ENCODE measurements at regions not wholly inside any gene's neighbourhood (a gene's known extent, or its start where the extent isn't known, plus 50 kb on each side); places are given as distances from the start of the nearest gene placed in this dataset.

DNA sequence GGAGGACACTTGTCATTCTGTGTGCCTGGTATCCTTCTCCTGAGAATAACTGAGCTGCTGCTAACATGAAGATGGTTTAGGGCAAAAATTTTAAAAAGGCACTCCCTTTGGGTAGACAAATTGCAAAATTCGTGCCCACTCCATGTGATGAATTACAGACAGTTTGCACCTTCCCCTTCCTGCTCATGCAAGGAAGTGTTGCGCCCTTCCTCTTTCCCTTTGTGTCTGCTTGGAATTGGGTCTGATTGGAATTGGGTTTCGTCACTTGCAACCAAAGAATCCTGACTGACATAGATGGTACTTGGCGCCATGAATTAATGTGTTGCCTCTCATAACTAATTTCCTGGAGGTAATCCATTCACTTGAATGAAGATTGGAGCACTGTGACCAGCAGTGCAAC lies 62.3 kb upstream of the SHLD1 start:
- H3K79me2 ChIP-seq (ENCODE audit: insufficient read depth): no peaks in the 10 kb centered on the region
- no peak overlapping the region for H3K27ac ChIP-seq (ENCODE audit: low read depth in 2 of 2, low read length in 1 of 2)
- H3K4me1 ChIP-seq (ENCODE audit: control insufficient read depth in 1 of 2, insufficient read depth in 2 of 2, low read depth in 1 of 2, low read length in 1 of 2): peaks cover 0 to 2% of the 10 kb centered on the region in 2 experiments; a peak in 1 of 4 replicates
- DNase-seq: no peak
- no peaks in the 10 kb centered on the region for H3K36me3 ChIP-seq (replicated peaks in 1 of 2; ENCODE audit: control insufficient read depth in 1 of 2, insufficient read depth in 2 of 2, low read length in 1 of 2)
- POLR2A ChIA-PET: no interaction called here
- no peaks in the 10 kb centered on the region for H4K20me1 ChIP-seq (ENCODE audit: insufficient read depth)
- H3K9me2 ChIP-seq: no peaks in the 10 kb centered on the region
- no peak overlapping the region for H3K4me3 ChIP-seq (ENCODE audit: low read depth in 2 of 2, low read length in 1 of 2)
- H3K27me3 ChIP-seq (ENCODE audit: insufficient read depth): no peaks in the 10 kb centered on the region
- H3K9ac ChIP-seq: no peak overlapping the region
- no peak overlapping the region for H3K4me2 ChIP-seq
- TF ChIP-seq NRF1 (IDR thresholded peaks at IDR 0.05; ENCODE audit: low read depth, low read length): no peak
- no peak for TF ChIP-seq MAX (IDR thresholded peaks at IDR 0.05; ENCODE audit: low read depth)
- TF ChIP-seq, protein P1, sequence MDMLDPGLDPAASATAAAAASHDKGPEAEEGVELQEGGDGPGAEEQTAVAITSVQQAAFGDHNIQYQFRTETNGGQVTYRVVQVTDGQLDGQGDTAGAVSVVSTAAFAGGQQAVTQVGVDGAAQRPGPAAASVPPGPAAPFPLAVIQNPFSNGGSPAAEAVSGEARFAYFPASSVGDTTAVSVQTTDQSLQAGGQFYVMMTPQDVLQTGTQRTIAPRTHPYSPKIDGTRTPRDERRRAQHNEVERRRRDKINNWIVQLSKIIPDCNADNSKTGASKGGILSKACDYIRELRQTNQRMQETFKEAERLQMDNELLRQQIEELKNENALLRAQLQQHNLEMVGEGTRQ (IDR thresholded peaks at IDR 0.05; ENCODE audit: borderline replicate concordance, low read depth, low read length): no peak
- no peak for TF ChIP-seq NFIC (IDR thresholded peaks at IDR 0.05; ENCODE audit: borderline replicate concordance)
- no peak for TF ChIP-seq CHD2 (IDR thresholded peaks at IDR 0.05; ENCODE audit: low read length, partially characterized antibody)
- no peak for TF ChIP-seq GATA2 (CRISPR knock-in tag; IDR thresholded peaks at IDR 0.05)
- TF ChIP-seq, protein P2, sequence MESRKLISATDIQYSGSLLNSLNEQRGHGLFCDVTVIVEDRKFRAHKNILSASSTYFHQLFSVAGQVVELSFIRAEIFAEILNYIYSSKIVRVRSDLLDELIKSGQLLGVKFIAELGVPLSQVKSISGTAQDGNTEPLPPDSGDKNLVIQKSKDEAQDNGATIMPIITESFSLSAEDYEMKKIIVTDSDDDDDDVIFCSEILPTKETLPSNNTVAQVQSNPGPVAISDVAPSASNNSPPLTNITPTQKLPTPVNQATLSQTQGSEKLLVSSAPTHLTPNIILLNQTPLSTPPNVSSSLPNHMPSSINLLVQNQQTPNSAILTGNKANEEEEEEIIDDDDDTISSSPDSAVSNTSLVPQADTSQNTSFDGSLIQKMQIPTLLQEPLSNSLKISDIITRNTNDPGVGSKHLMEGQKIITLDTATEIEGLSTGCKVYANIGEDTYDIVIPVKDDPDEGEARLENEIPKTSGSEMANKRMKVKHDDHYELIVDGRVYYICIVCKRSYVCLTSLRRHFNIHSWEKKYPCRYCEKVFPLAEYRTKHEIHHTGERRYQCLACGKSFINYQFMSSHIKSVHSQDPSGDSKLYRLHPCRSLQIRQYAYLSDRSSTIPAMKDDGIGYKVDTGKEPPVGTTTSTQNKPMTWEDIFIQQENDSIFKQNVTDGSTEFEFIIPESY (IDR thresholded peaks at IDR 0.05; ENCODE audit: borderline replicate concordance, low read depth): no peak
- TF ChIP-seq MXI1 (IDR thresholded peaks at IDR 0.05; ENCODE audit: low read depth, low read length): no peak
- no peak for TF ChIP-seq POLR2AphosphoS5 (IDR thresholded peaks at IDR 0.05; ENCODE audit: low read depth, low read length)
- TF ChIP-seq ELF1 (IDR thresholded peaks at IDR 0.05): no peak
- TF ChIP-seq FOXM1 (IDR thresholded peaks at IDR 0.05; ENCODE audit: low read depth): no peak
- TF ChIP-seq FOSL2 (IDR thresholded peaks at IDR 0.05; ENCODE audit: borderline replicate concordance, low read depth): no peak
- TF ChIP-seq TCF12 (IDR thresholded peaks at IDR 0.05): no peak
- TF ChIP-seq IRF3 (IDR thresholded peaks at IDR 0.05; ENCODE audit: low read depth, low read length): no peak
- TF ChIP-seq RCOR1 (IDR thresholded peaks at IDR 0.05; ENCODE audit: low read length): no peak
- no peak for TF ChIP-seq RFX5 (IDR thresholded peaks at IDR 0.05; ENCODE audit: low read length)
- CTCF ChIA-PET: no interaction called here
- no peaks in the 10 kb centered on the region for H3F3A ChIP-seq (replicated peaks; ENCODE audit: insufficient read depth)
- WGBS (ENCODE audit: low lambda C conversion rate): 61% methylated on average over 4 of the region's 4 CpGs
- no peak overlapping the region for H2AFZ ChIP-seq (ENCODE audit: low read depth)
- no peaks in the 10 kb centered on the region for H3K9me3 ChIP-seq

Measured in SK-N-SH (cell line).